HUDEP-2 (cell line): ENCODE measurements at regions not wholly inside any gene's neighbourhood (a gene's known extent, or its start where the extent isn't known, plus 50 kb on each side); places are given as distances from the start of the nearest gene placed in this dataset.
"Not testable (repeated sequence)": the region's sequence is repeated elsewhere in the genome, so short reads cannot be mapped to it uniquely, and the experiment has no call there.

Experiments used
- DNase-seq, 76 experiments: peaks; one replicate each; lab custom pipeline; 2025; ENCODE audit not compliant: unreplicated experiment in 76 of 76; lab: John Stamatoyannopoulos, UW

DNA sequence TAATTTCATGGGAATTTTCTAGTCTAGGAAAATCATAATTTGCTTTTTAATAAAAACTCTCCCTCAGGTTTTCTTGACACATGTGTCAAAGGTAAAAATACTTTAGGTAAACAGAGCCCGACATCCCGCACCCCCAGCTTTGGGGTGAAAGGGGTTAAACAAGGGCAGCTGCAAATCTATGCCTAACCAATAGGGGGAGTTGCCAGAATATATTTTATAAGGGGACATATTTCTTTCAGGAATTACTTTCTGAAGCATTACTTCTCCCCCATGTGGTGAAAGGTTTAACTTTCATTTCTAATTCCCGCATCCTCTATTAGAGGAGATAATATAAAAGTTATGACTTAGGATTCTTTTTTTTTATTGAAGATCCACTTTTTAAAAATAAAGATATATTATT lies 53.9 kb upstream of the HEPH start:
- DNase-seq, result peak in 34 of 76 experiments; percentile 0 to 57 (median 8)

GRCh38 chrX:66107860-66108259 lies 56.2 kb upstream of the HEPH start:
- DNase-seq, result not testable (repeated sequence)

DNA sequence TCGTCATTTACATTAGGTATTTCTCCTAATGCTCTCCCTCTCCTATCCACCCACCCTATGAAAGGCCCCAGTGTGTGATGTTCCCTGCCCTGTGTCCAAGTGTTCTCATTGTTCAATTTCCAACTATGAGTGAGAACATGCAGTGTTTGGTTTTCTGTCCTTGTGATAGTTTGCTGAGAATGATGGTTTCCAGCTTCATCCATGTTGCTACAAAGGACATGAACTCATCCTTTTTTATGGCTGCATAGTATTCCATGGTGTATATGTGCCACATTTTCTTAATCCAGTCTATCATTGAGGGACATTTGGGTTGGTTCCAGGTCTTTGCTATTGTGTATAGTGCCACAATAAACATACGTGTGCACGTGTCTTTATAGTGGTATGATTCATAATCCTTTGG lies 61.6 kb upstream of the HEPH start:
- not testable (repeated sequence) for DNase-seq

DNA sequence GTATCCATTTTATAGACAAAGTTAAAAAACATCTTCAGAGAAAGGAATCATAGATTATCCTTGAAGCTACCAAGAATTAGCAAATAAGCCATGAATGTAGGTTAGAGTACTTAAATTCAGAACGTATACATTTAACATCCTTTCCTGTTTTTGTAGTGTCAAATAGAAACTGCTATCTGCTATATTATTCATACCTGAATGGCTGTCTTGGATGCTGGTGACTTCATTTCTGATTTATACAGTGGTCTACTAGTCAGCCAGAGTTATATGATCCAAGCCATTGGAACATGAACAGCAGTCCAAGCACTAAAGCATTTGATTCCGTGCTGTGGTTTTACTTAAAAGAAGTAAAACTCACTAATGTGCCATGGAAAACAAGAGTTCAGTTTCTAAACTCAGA lies 58.3 kb upstream of the VSIG4 start:
- DNase-seq, result no peak

- DNase-seq, result not testable (repeated sequence)
These were observed 57.1 kb upstream of the VSIG4 start for GRCh38 chrX:66096987-66097386.

- DNase-seq, result not testable (repeated sequence)
These were observed 50.1 kb upstream of the VSIG4 start for GRCh38 chrX:66090004-66090403.
